Colonic mucosa (tissue), 4 donors: ENCODE measurements at regions not wholly inside any gene's neighbourhood (a gene's known extent, or its start where the extent isn't known, plus 50 kb on each side); places are given as distances from the start of the nearest gene placed in this dataset.
"Not testable (repeated sequence)": the region's sequence is repeated elsewhere in the genome, so short reads cannot be mapped to it uniquely, and the experiment has no call there.

Experiments used
- DNase-seq: peaks from one replicate; pipeline ENCODE4 v3.0.0-alpha.2; 2020
- H3K27ac ChIP-seq: fragments of 200-600 bp; one replicate; pipeline ENCODE4 v1.8.0; 2021
- H3K27me3 ChIP-seq: fragments of 200-600 bp; one replicate; pipeline ENCODE4 v1.8.0; 2021
- H3K36me3 ChIP-seq: fragments of 200-600 bp; one replicate; pipeline ENCODE4 v1.8.0; 2021
- H3K4me1 ChIP-seq: fragments of 200-600 bp; one replicate; pipeline ENCODE4 v1.8.0; 2021; ENCODE audit warnings: mild to moderate bottlenecking
- H3K4me3 ChIP-seq: fragments of 200-600 bp; one replicate; pipeline ENCODE4 v1.8.0; 2021
- H3K9ac ChIP-seq, 2 donors: one replicate each; pipeline ENCODE4 v1.7.0; 2013; ENCODE audit warnings: control low read depth in 2 of 2, low read depth in 2 of 2, low read length in 2 of 2
- H3K9me3 ChIP-seq: fragments of 200-600 bp; one replicate; pipeline ENCODE4 v1.8.0; 2021
- CTCF ChIP-seq: fragments of 200-600 bp; IDR thresholded peaks from one replicate; pipeline ENCODE4 v1.8.0; 2022; ENCODE audit warnings: antibody characterized with exemption, mild to moderate bottlenecking
- intact Hi-C: fragments of 100-400 bp; cut with DNase I; formaldehyde crosslinking; loops from one replicate; pipeline ENCODE4 v1.14.1; 2022
- donor health status: healthy.
- donor health status: DM: no; HTN: no; CAD: no.
- donor health status: DM: no; HTN: no; CAD: no.

GRCh38 chr5:21581508-21581907 is 1271.6 kb downstream of the CDH12 start:
- Histone ChIP-seq H3K9ac (no peak overlapping the region), H3K27me3 (no peaks in the 10 kb centered on the region), H3K4me1 (no peaks in the 10 kb centered on the region), H3K4me3 (no peak overlapping the region), H3K9me3 (no peaks in the 10 kb centered on the region), H3K27ac (no peak overlapping the region), H3K36me3 (no peaks in the 10 kb centered on the region)
- TF ChIP-seq CTCF = no peak
- no peak for DNase-seq
- intact Hi-C loops = no loop called here

GRCh38 chr5:21574961-21575360 is 1278.2 kb downstream of the CDH12 start:
- H3K4me3 ChIP-seq = no peak overlapping the region
- intact Hi-C loops = no loop called here
- H3K27ac ChIP-seq = no peak overlapping the region
- TF ChIP-seq CTCF = no peak
- H3K4me1 ChIP-seq = no peaks in the 10 kb centered on the region
- DNase-seq = no peak
- no peaks in the 10 kb centered on the region for H3K36me3 ChIP-seq
- no peak overlapping the region for H3K9ac ChIP-seq
- no peaks in the 10 kb centered on the region for H3K27me3 ChIP-seq
- H3K9me3 ChIP-seq = no peaks in the 10 kb centered on the region

- DNase-seq = no peak
- Histone ChIP-seq H3K9ac (no peak overlapping the region), H3K9me3 (no peaks in the 10 kb centered on the region), H3K27ac (no peak overlapping the region), H3K27me3 (no peaks in the 10 kb centered on the region), H3K4me1 (no peaks in the 10 kb centered on the region), H3K4me3 (no peak overlapping the region), H3K36me3 (no peaks in the 10 kb centered on the region)
- intact Hi-C loops = no loop called here
- TF ChIP-seq CTCF = no peak
Observed at GRCh38 chr5:21574438-21574837, 1278.7 kb downstream of the CDH12 start.

- H3K27ac ChIP-seq = no peak overlapping the region
- TF ChIP-seq CTCF = no peak
- no peaks in the 10 kb centered on the region for H3K9me3 ChIP-seq
- intact Hi-C loops = no loop called here
- no peak overlapping the region for H3K4me3 ChIP-seq
- no peaks in the 10 kb centered on the region for H3K36me3 ChIP-seq
- H3K4me1 ChIP-seq = no peaks in the 10 kb centered on the region
- DNase-seq = no peak
- no peak overlapping the region for H3K9ac ChIP-seq
- no peaks in the 10 kb centered on the region for H3K27me3 ChIP-seq
Observed at GRCh38 chr5:21573416-21574314, 1279.5 kb downstream of the CDH12 start.

- intact Hi-C loops, DNase-seq: not testable (repeated sequence)
Observed at GRCh38 chr5:21571196-21571595, 1281.9 kb downstream of the CDH12 start.

GRCh38 chr5:21559109-21559508 is 1294.0 kb downstream of the CDH12 start:
- H3K4me1 ChIP-seq, H3K9me3 ChIP-seq, intact Hi-C loops, H3K27ac ChIP-seq, DNase-seq, H3K4me3 ChIP-seq, H3K27me3 ChIP-seq, H3K9ac ChIP-seq, H3K36me3 ChIP-seq: not testable (repeated sequence)

More at GRCh38 chr5:21571196-21571595, 1281.9 kb downstream of the CDH12 start:
- H3K27ac ChIP-seq, H3K4me1 ChIP-seq, H3K4me3 ChIP-seq, H3K36me3 ChIP-seq, H3K27me3 ChIP-seq, H3K9me3 ChIP-seq, H3K9ac ChIP-seq: not testable (repeated sequence)

- H3K9ac ChIP-seq, H3K27me3 ChIP-seq, H3K4me3 ChIP-seq, H3K9me3 ChIP-seq, H3K4me1 ChIP-seq, H3K27ac ChIP-seq, H3K36me3 ChIP-seq, DNase-seq, intact Hi-C loops: not testable (repeated sequence)
Observed at GRCh38 chr5:21552263-21552662, 1300.9 kb downstream of the CDH12 start.

GRCh38 chr5:21550916-21551315 is 1302.2 kb downstream of the CDH12 start:
- H3K9me3 ChIP-seq, H3K36me3 ChIP-seq, H3K27ac ChIP-seq, H3K9ac ChIP-seq, H3K27me3 ChIP-seq, H3K4me1 ChIP-seq, H3K4me3 ChIP-seq, intact Hi-C loops, DNase-seq: not testable (repeated sequence)

- H3K36me3 ChIP-seq, DNase-seq, H3K9ac ChIP-seq, H3K27ac ChIP-seq, intact Hi-C loops, H3K9me3 ChIP-seq, H3K27me3 ChIP-seq, H3K4me1 ChIP-seq, H3K4me3 ChIP-seq: not testable (repeated sequence)
Observed at GRCh38 chr5:21547656-21548055, 1305.5 kb downstream of the CDH12 start.

GRCh38 chr5:21535114-21535513 is 1318.0 kb downstream of the CDH12 start:
- H3K27me3 ChIP-seq, H3K9ac ChIP-seq, H3K36me3 ChIP-seq, H3K4me1 ChIP-seq, DNase-seq, H3K27ac ChIP-seq, H3K4me3 ChIP-seq, H3K9me3 ChIP-seq, intact Hi-C loops: not testable (repeated sequence)
